Epithelial cell of prostate (primary cell): ENCODE measurements at regions not wholly inside any gene's neighbourhood (a gene's known extent, or its start where the extent isn't known, plus 50 kb on each side); places are given as distances from the start of the nearest gene placed in this dataset.

Experiments
- DNase-seq: peaks from one replicate; pipeline ENCODE4 v3.0.0-alpha.2; 2011; ENCODE audit warnings: low read depth, low spot score
- H3K27ac ChIP-seq: fragments of 450-650 bp; 2 replicates; pipeline ENCODE4 v1.5.1; 2017; ENCODE audit warnings: mild to moderate bottlenecking

DNA sequence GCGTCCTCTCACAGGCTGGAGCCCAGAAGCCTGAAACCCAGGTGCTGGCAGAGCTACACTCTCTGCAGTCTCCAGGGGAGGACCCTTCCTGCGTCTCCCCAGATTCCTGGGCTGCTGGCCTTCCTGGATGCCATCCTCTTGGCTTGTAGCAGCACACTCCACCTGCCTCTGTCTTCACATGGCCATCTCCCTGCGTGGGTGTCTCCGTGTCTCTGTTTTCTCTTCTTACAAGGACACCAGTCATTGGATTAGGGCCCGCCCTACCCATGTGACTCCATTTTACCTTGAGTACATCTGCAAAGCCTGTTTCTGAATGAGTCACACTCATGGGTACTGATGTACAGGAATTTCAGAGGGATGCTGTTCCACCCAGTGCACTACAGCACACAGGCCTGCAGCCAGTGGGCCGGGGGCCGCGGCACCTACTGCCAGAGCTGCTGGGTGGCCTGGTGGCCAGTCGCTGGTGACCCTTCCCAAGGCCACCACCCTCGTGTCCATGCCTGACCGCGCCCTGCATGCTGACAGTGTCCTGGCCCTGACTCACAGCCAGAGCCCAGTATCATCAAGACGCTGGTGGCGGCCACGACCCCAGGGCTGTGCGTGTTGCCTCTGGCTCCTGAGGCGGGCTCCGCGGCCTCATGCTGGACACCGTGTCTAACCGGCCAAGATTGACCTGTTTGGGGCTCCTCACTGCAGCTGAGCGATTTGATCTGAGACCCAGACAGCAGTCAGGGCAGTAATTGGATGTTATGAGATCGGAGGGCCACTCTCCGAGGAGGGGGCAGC, 63.6 kb upstream of the NKX1-1 start:
- H3K27ac ChIP-seq, result no peak overlapping the region
- DNase-seq, result peak; percentile 61

DNA sequence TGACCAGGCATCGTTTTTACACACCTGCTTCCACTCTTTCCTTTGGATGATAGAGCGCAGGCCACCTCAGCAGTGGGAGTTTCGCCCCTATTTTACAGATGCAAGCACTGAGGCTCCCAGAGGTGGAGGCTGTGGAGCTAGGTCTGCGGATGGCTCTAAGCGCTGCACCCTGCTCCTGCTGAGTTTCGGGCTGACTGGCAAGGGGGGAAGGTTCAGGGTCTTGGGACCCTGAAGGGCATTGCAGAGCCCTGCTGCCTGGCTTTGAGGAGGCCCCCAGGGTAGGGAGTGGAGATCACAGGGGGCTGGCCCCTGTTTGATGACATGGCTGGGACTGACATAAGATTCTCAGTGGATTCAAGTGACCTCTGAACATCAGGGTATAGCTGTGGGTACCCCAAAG, 62.8 kb upstream of the NKX1-1 start:
- DNase-seq, result no peak
- H3K27ac ChIP-seq, result no peak overlapping the region

GRCh38 chr4:1467581-1468458, 61.6 kb upstream of the NKX1-1 start:
- no peak for DNase-seq
- no peak overlapping the region for H3K27ac ChIP-seq

- no peak for DNase-seq
- H3K27ac ChIP-seq, result no peak overlapping the region
Measured at GRCh38 chr4:1466863-1467165, 60.6 kb upstream of the NKX1-1 start.

DNA sequence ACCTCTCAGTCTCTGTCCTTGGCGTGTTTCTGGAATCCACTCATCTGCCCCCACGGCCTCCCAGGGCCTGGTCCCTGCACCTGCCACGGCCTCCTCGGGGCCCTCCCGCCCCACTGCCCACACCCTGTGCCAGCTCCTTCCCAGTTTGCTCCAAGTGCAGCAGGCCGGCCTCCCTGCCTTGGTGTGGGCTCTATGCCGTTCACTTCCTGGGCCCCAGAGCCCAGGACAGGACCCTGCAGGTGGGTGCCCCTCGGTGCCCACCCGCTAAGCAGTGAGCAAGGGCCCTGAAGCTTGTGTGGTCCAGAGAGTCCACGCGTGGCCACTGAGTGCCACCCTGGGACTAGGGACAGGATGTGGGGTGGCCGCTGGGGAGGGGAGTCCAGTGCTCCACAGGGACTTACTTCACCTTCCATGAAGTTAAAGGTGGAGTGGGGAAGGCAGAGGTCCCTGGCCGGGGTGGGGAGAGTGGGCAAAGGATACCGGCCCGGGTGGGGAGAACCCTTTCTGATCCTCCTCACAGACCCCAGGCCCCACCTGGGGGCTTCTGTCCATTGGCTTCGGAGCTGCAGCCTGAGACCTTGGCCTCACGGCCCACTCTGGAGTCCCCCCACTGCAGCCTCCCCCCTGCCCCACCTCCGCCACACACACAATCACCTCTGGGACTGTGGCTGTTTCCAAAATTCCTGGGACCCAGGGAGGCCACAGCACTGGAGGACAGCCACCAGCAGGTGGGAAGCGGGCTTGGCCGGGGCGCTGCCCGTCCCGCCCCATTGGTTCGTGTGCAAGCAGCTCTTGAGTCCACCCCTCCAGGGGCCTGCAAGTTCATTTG, 60.0 kb upstream of the NKX1-1 start:
- DNase-seq, result no peak
- no peak overlapping the region for H3K27ac ChIP-seq

DNA sequence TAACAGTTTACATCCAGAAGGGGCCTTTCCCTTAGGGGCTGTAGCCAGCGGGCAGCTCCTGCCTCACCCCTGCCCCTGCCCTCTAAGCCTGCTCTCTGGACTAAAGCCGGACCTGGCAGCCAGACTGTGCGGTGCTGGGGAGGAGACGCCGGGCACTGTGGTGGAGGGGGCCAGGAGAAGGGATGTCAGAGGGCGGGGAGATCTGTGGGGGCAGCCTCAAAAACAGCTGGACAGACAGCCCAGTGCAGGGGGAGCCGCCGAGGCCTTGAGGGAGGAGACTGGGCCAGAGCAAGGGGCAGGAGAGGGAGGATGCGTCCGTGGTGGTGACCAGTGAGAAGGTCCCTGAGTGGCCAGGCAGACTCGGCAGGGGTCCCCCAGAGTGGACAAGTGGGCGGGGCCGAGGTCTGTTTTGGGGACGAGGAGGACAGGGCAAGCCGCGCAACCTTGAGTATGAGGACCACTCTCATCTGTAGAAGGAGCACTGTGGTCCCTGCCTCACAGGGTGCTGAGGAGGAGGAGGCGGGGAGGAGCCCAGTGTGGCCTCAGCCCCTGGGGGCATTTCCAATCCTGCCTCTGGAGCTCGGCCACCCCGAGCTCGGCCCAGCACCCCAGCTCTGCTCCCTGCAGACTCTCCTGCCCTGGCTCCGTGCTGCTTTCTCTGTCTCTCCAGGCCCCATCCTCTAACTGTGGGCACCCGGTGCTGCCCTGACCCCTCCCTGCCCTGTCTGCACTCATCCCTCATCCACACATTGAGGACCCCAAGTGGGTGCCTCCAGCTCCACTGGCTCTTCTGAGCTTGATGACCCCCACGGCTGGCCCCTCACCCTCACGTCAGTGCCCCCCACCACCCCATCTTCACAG, 59.2 kb upstream of the NKX1-1 start:
- no peak overlapping the region for H3K27ac ChIP-seq
- no peak for DNase-seq

GRCh38 chr4:1464581-1465171, 58.4 kb upstream of the NKX1-1 start:
- no peak overlapping the region for H3K27ac ChIP-seq
- no peak for DNase-seq

- no peak overlapping the region for H3K27ac ChIP-seq
- DNase-seq, result no peak
Measured at GRCh38 chr4:1463927-1464540, 57.8 kb upstream of the NKX1-1 start.

DNA sequence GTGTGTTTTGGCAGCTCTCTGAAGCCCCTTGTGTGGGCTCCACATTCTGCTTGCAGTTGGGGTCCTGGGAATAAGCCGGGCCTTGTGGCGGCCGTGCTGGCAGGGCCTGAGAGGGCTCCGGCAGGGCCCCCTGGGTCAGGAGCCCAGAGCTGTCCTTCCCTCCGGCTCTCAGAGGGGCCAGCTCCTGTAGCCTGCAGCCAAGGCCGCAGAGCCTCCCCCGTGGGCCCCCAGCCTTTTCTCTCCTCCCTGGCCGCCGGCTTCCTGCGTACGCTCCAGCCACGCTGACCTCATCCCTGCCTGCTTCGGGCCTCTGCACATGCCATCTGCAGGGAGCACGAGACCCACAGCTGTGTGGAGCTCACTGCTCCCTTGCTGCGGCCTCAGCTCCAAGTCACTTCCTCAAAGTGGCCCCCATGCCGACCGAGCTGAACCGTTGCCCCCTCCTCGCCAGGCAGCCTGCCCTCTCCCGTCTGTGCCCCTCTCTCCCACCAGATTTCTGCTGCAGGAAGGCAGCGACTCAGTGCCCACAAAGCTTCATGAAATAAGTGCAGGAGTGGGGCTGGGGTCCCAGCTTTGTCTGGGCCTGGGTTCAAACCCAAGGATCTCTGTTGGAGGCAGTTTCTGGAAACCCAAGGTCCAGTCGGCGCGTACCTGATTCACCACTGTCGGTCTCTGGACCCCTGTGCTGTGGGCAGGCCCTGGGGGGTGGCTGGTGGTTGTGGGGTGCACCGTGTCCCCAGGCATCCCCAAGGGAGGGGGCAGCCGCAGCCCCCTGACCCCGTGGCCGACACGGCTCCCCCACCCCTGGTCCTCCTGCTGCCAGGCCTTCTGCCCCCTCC, 57.1 kb upstream of the NKX1-1 start:
- no peak for DNase-seq
- no peak overlapping the region for H3K27ac ChIP-seq

- no peak overlapping the region for H3K27ac ChIP-seq
- DNase-seq, result no peak
Measured at GRCh38 chr4:1462768-1463075, 56.5 kb upstream of the NKX1-1 start.

GRCh38 chr4:1462009-1462767, 55.9 kb upstream of the NKX1-1 start:
- no peak overlapping the region for H3K27ac ChIP-seq
- no peak for DNase-seq

GRCh38 chr4:1460967-1461868, 55.0 kb upstream of the NKX1-1 start:
- H3K27ac ChIP-seq, result no peak overlapping the region
- no peak for DNase-seq

- H3K27ac ChIP-seq, result no peak overlapping the region
- no peak for DNase-seq
Measured at GRCh38 chr4:1459722-1460511, 53.7 kb upstream of the NKX1-1 start.

- no peak for DNase-seq
- no peak overlapping the region for H3K27ac ChIP-seq
Measured at GRCh38 chr4:1459081-1459721, 53.0 kb upstream of the NKX1-1 start.

- DNase-seq, result no peak
- no peak overlapping the region for H3K27ac ChIP-seq
Measured at GRCh38 chr4:1458581-1458980, 52.3 kb upstream of the NKX1-1 start.
